ENCODE measurements at regions not wholly inside any gene's neighbourhood (a gene's known extent, or its start where the extent isn't known, plus 50 kb on each side); places are given as distances from the start of the nearest gene placed in this dataset.

DNA sequence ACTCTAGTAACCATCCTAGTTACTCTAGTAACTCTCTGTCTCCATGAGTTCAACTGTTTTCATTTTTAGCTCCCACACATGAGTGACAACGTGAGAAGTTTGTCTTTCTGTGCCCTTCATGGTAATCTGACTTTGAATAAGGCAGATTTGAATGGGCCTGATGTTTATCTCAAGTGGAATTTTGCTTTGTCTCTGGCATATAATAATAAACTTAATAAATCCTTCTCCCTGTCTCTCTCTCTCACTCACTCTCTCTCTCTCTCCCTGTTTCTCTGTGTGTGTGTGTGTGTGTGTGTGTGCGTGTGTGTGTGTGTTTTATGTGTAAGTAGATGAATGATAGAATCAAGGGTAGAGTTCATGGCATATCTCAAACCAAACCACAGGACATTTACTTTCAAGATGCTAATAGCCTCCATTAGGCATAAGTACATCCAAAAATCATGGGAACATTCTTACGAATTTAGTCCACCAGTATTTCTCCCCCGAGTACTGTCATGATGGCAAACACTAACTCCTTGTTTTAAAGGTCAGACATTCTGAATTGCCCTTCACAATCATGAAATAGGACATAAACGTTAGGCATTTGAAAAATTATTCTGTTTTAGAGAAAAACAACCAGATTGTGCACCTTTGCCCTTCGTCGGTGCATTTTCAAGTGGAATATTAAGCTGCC lies 193.1 kb downstream of the SPATA18 start:
- no peak for TF ChIP-seq EZH2 (IDR thresholded peaks at IDR 0.05; ENCODE audit: insufficient read depth, low read length)
- TF ChIP-seq, protein P1, sequence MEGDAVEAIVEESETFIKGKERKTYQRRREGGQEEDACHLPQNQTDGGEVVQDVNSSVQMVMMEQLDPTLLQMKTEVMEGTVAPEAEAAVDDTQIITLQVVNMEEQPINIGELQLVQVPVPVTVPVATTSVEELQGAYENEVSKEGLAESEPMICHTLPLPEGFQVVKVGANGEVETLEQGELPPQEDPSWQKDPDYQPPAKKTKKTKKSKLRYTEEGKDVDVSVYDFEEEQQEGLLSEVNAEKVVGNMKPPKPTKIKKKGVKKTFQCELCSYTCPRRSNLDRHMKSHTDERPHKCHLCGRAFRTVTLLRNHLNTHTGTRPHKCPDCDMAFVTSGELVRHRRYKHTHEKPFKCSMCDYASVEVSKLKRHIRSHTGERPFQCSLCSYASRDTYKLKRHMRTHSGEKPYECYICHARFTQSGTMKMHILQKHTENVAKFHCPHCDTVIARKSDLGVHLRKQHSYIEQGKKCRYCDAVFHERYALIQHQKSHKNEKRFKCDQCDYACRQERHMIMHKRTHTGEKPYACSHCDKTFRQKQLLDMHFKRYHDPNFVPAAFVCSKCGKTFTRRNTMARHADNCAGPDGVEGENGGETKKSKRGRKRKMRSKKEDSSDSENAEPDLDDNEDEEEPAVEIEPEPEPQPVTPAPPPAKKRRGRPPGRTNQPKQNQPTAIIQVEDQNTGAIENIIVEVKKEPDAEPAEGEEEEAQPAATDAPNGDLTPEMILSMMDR (IDR thresholded peaks at IDR 0.05; ENCODE audit: insufficient read depth, low read depth, low read length) = no peak
